Activated naive CD4-positive, alpha-beta T cell treated with anti-CD3 and anti-CD28 coated beads, Interleukin-2, amount 50 U/mL, for 24 hours (primary cell): ENCODE measurements at regions not wholly inside any gene's neighbourhood (a gene's known extent, or its start where the extent isn't known, plus 50 kb on each side); places are given as distances from the start of the nearest gene placed in this dataset.
"Not testable (repeated sequence)": the region's sequence is repeated elsewhere in the genome, so short reads cannot be mapped to it uniquely, and the experiment has no call there.

Source experiments
- H3K27ac Mint-ChIP-seq: one replicate; pipeline ENCODE4 v1.8.0; 2021; ENCODE audit warnings: mild to moderate bottlenecking, mixed read lengths
- H3K27me3 Mint-ChIP-seq: one replicate; pipeline ENCODE4 v1.8.0; 2021; ENCODE audit warnings: mixed read lengths
- H3K36me3 Mint-ChIP-seq: one replicate; pipeline ENCODE4 v1.8.0; 2021; ENCODE audit warnings: mixed read lengths
- H3K4me1 Mint-ChIP-seq: one replicate; pipeline ENCODE4 v1.8.0; 2021; ENCODE audit warnings: mixed read lengths
- H3K4me3 Mint-ChIP-seq: one replicate; pipeline ENCODE4 v1.8.0; 2021; ENCODE audit warnings: mild to moderate bottlenecking, mixed read lengths
- H3K9me3 Mint-ChIP-seq: one replicate; pipeline ENCODE4 v1.8.0; 2021; ENCODE audit warnings: mixed read lengths

GRCh38 chr5:62199792-62200716 lies 106.0 kb upstream of the KIF2A start:
- Mint-ChIP-seq H3K36me3 (no peaks in the 10 kb centered on the region), H3K9me3 (no peaks in the 10 kb centered on the region), H3K4me3 (no peak overlapping the region), H3K4me1 (peaks cover 3% of the 10 kb centered on the region), H3K27me3 (peaks cover 4% of the 10 kb centered on the region), H3K27ac (no peak overlapping the region)

- peaks cover 11% of the 10 kb centered on the region for H3K27me3 Mint-ChIP-seq
- H3K4me3 Mint-ChIP-seq = no peak overlapping the region
- no peaks in the 10 kb centered on the region for H3K4me1 Mint-ChIP-seq
These were observed 99.7 kb upstream of the KIF2A start for GRCh38 chr5:62206150-62206829.

GRCh38 chr5:62208218-62208852 lies 97.7 kb upstream of the KIF2A start:
- Mint-ChIP-seq H3K36me3 (no peaks in the 10 kb centered on the region), H3K27ac (no peak overlapping the region), H3K4me3 (no peak overlapping the region), H3K9me3 (no peaks in the 10 kb centered on the region), H3K4me1 (no peaks in the 10 kb centered on the region), H3K27me3 (peaks cover 12% of the 10 kb centered on the region)

More at GRCh38 chr5:62206150-62206829, 99.7 kb upstream of the KIF2A start:
- H3K27ac Mint-ChIP-seq = no peak overlapping the region
- no peaks in the 10 kb centered on the region for H3K36me3 Mint-ChIP-seq
- H3K9me3 Mint-ChIP-seq = no peaks in the 10 kb centered on the region

- Mint-ChIP-seq H3K27me3 (peaks cover 8% of the 10 kb centered on the region), H3K4me3 (no peak overlapping the region), H3K27ac (no peak overlapping the region), H3K9me3 (no peaks in the 10 kb centered on the region), H3K36me3 (no peaks in the 10 kb centered on the region), H3K4me1 (no peaks in the 10 kb centered on the region)
These were observed 94.6 kb upstream of the KIF2A start for GRCh38 chr5:62211405-62211804.

GRCh38 chr5:62212648-62213047 lies 93.4 kb upstream of the KIF2A start:
- Mint-ChIP-seq H3K27ac (no peak overlapping the region), H3K27me3 (peaks cover 6% of the 10 kb centered on the region), H3K36me3 (no peaks in the 10 kb centered on the region), H3K4me1 (no peaks in the 10 kb centered on the region), H3K4me3 (no peak overlapping the region), H3K9me3 (no peaks in the 10 kb centered on the region)

- Mint-ChIP-seq H3K9me3 (no peaks in the 10 kb centered on the region), H3K27ac (no peak overlapping the region), H3K4me1 (no peaks in the 10 kb centered on the region)
These were observed 91.3 kb upstream of the KIF2A start for GRCh38 chr5:62214701-62215100.

GRCh38 chr5:62216603-62217002 lies 89.4 kb upstream of the KIF2A start:
- H3K36me3 Mint-ChIP-seq, H3K9me3 Mint-ChIP-seq, H3K4me3 Mint-ChIP-seq, H3K4me1 Mint-ChIP-seq, H3K27me3 Mint-ChIP-seq, H3K27ac Mint-ChIP-seq: not testable (repeated sequence)

More at GRCh38 chr5:62214701-62215100, 91.3 kb upstream of the KIF2A start:
- Mint-ChIP-seq H3K27me3 (peaks cover 3% of the 10 kb centered on the region), H3K36me3 (no peaks in the 10 kb centered on the region), H3K4me3 (no peak overlapping the region)

- not testable (repeated sequence) for H3K4me1 Mint-ChIP-seq, H3K27me3 Mint-ChIP-seq, H3K9me3 Mint-ChIP-seq
These were observed 88.9 kb upstream of the KIF2A start for GRCh38 chr5:62217095-62217494.

GRCh38 chr5:62218860-62219259 lies 87.1 kb upstream of the KIF2A start:
- not testable (repeated sequence) for H3K36me3 Mint-ChIP-seq, H3K27ac Mint-ChIP-seq, H3K4me1 Mint-ChIP-seq, H3K9me3 Mint-ChIP-seq, H3K4me3 Mint-ChIP-seq, H3K27me3 Mint-ChIP-seq

More at GRCh38 chr5:62217095-62217494, 88.9 kb upstream of the KIF2A start:
- H3K4me3 Mint-ChIP-seq, H3K27ac Mint-ChIP-seq, H3K36me3 Mint-ChIP-seq: not testable (repeated sequence)

- peaks cover 14% of the 10 kb centered on the region for H3K4me1 Mint-ChIP-seq
These were observed 84.1 kb upstream of the KIF2A start for GRCh38 chr5:62221881-62222280.

GRCh38 chr5:62222305-62222704 lies 83.7 kb upstream of the KIF2A start:
- not testable (repeated sequence) for H3K27ac Mint-ChIP-seq, H3K4me3 Mint-ChIP-seq, H3K27me3 Mint-ChIP-seq, H3K36me3 Mint-ChIP-seq, H3K9me3 Mint-ChIP-seq
- H3K4me1 Mint-ChIP-seq = peaks cover 14% of the 10 kb centered on the region

More at GRCh38 chr5:62221881-62222280, 84.1 kb upstream of the KIF2A start:
- H3K27me3 Mint-ChIP-seq, H3K27ac Mint-ChIP-seq, H3K4me3 Mint-ChIP-seq, H3K36me3 Mint-ChIP-seq, H3K9me3 Mint-ChIP-seq: not testable (repeated sequence)

GRCh38 chr5:62223312-62223670 lies 82.7 kb upstream of the KIF2A start:
- H3K27me3 Mint-ChIP-seq, H3K9me3 Mint-ChIP-seq, H3K36me3 Mint-ChIP-seq: not testable (repeated sequence)
- Mint-ChIP-seq H3K27ac (peak overlapping the region; percentile 83), H3K4me1 (peaks cover 14% of the 10 kb centered on the region), H3K4me3 (peak overlapping the region; percentile 81)

- H3K27ac Mint-ChIP-seq, H3K27me3 Mint-ChIP-seq, H3K36me3 Mint-ChIP-seq, H3K9me3 Mint-ChIP-seq: not testable (repeated sequence)
- peaks cover 14% of the 10 kb centered on the region for H3K4me1 Mint-ChIP-seq
- H3K4me3 Mint-ChIP-seq = peak overlapping the region; percentile 81
These were observed 80.9 kb upstream of the KIF2A start for GRCh38 chr5:62224987-62225601.

GRCh38 chr5:62230876-62231388 lies 75.1 kb upstream of the KIF2A start:
- not testable (repeated sequence) for H3K27ac Mint-ChIP-seq, H3K9me3 Mint-ChIP-seq, H3K27me3 Mint-ChIP-seq, H3K36me3 Mint-ChIP-seq, H3K4me3 Mint-ChIP-seq, H3K4me1 Mint-ChIP-seq

GRCh38 chr5:62231576-62231975 lies 74.4 kb upstream of the KIF2A start:
- H3K36me3 Mint-ChIP-seq = no peaks in the 10 kb centered on the region
- H3K27ac Mint-ChIP-seq = no peak overlapping the region
- H3K27me3 Mint-ChIP-seq = no peaks in the 10 kb centered on the region
- H3K4me3 Mint-ChIP-seq = no peak overlapping the region
- H3K9me3 Mint-ChIP-seq = no peaks in the 10 kb centered on the region
- H3K4me1 Mint-ChIP-seq = no peaks in the 10 kb centered on the region
